ENCODE measurements at regions not wholly inside any gene's neighbourhood (a gene's known extent, or its start where the extent isn't known, plus 50 kb on each side); places are given as distances from the start of the nearest gene placed in this dataset.

DNA sequence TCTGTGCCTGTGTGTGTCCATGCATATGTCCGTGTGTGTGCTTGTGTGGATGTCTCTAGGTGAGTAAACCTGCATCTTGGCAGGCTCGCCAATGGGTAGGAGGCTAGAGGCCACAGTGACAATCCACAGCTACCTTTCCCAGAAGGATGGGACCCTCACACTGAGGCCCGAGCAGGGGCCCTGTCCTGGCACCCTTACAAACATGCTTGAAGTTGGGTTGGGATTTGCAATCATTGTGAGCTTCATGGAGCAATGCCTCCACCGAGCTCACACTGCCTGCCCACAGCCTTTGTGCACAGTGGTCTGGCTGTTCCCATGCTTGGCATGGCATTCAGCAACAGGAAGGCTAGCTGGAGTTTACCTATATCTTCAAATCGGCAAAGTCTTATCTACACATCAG, 311.1 kb upstream of the IRX1 start:
- POLR2A ChIA-PET, result no interaction called here

DNA sequence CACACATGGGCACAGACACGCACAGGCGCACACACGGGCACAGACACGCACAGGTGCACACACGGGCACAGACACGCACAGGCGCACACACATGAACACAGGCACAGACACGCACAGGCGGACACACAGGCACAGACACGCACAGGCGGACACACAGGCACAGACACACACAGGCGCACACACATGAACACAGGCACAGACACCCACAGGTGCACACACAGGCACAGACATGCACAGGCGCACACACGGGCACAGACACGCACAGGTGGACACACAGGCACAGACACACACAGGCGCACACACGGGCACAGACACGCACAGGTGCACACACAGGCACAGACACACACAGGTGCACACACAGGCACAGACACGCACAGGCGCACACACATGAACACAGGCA, 312.8 kb upstream of the IRX1 start:
- no peaks in the 10 kb centered on the region for H3F3A ChIP-seq (replicated peaks; ENCODE audit: insufficient read depth)
- no peak overlapping the region for H3K4me2 ChIP-seq
- peaks cover 11% of the 10 kb centered on the region; the same call in 1 of the 2 replicates for H3K27me3 ChIP-seq (ENCODE audit: insufficient read depth)
- H3K9ac ChIP-seq, result no peak overlapping the region
- ChIA-PET POLR2A (no interaction called here), CTCF (no interaction called here)
- no peak overlapping the region for H3K27ac ChIP-seq (ENCODE audit: low read depth in 2 of 2, low read length in 1 of 2)
- H3K4me3 ChIP-seq (ENCODE audit: low read depth in 2 of 2, low read length in 1 of 2), result no peak overlapping the region
- H2AFZ ChIP-seq (ENCODE audit: low read depth), result no peak overlapping the region
- no peaks in the 10 kb centered on the region for H3K79me2 ChIP-seq (ENCODE audit: insufficient read depth)
- H3K9me2 ChIP-seq, result no peaks in the 10 kb centered on the region
- H3K9me3 ChIP-seq, result no peaks in the 10 kb centered on the region
- H3K4me1 ChIP-seq (ENCODE audit: control insufficient read depth in 1 of 2, insufficient read depth in 2 of 2, low read depth in 1 of 2, low read length in 1 of 2), result no peaks in the 10 kb centered on the region
- no peaks in the 10 kb centered on the region for H4K20me1 ChIP-seq (ENCODE audit: insufficient read depth)
- no peak for TF ChIP-seq MXI1 (IDR thresholded peaks at IDR 0.05; ENCODE audit: low read depth, low read length)
- H3K36me3 ChIP-seq (replicated peaks in 1 of 2; ENCODE audit: control insufficient read depth in 1 of 2, insufficient read depth in 2 of 2, low read length in 1 of 2), result no peaks in the 10 kb centered on the region
- WGBS (ENCODE audit: low lambda C conversion rate), result 38% methylated on average over 17 of the region's 20 CpGs
- DNase-seq, result no peak

More for the DNA sequence above, 311.1 kb upstream of the IRX1 start:
- H3K4me2 ChIP-seq, result no peak overlapping the region
- H3K27ac ChIP-seq (ENCODE audit: low read depth in 2 of 2, low read length in 1 of 2), result no peak overlapping the region
- no peak overlapping the region for H3K9ac ChIP-seq
- no peak for TF ChIP-seq GABPA (IDR thresholded peaks at IDR 0.05; ENCODE audit: low read depth)
- TF ChIP-seq, protein P1, sequence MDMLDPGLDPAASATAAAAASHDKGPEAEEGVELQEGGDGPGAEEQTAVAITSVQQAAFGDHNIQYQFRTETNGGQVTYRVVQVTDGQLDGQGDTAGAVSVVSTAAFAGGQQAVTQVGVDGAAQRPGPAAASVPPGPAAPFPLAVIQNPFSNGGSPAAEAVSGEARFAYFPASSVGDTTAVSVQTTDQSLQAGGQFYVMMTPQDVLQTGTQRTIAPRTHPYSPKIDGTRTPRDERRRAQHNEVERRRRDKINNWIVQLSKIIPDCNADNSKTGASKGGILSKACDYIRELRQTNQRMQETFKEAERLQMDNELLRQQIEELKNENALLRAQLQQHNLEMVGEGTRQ (IDR thresholded peaks at IDR 0.05; ENCODE audit: borderline replicate concordance, low read depth, low read length), result no peak
- TF ChIP-seq, protein P2, sequence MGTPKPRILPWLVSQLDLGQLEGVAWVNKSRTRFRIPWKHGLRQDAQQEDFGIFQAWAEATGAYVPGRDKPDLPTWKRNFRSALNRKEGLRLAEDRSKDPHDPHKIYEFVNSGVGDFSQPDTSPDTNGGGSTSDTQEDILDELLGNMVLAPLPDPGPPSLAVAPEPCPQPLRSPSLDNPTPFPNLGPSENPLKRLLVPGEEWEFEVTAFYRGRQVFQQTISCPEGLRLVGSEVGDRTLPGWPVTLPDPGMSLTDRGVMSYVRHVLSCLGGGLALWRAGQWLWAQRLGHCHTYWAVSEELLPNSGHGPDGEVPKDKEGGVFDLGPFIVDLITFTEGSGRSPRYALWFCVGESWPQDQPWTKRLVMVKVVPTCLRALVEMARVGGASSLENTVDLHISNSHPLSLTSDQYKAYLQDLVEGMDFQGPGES (IDR thresholded peaks at IDR 0.05; ENCODE audit: low read depth, low read length), result no peak
- TF ChIP-seq FOXJ3 (CRISPR knock-in tag; IDR thresholded peaks at IDR 0.05), result no peak
- H3K9me2 ChIP-seq, result no peaks in the 10 kb centered on the region
- no peak overlapping the region for H2AFZ ChIP-seq (ENCODE audit: low read depth)
- no peaks in the 10 kb centered on the region for H3K79me2 ChIP-seq (ENCODE audit: insufficient read depth)
- no peaks in the 10 kb centered on the region for H3F3A ChIP-seq (replicated peaks; ENCODE audit: insufficient read depth)
- H3K36me3 ChIP-seq (replicated peaks in 1 of 2; ENCODE audit: control insufficient read depth in 1 of 2, insufficient read depth in 2 of 2, low read length in 1 of 2), result no peaks in the 10 kb centered on the region
- no peaks in the 10 kb centered on the region for H4K20me1 ChIP-seq (ENCODE audit: insufficient read depth)
- DNase-seq, result no peak
- H3K4me1 ChIP-seq (ENCODE audit: control insufficient read depth in 1 of 2, insufficient read depth in 2 of 2, low read depth in 1 of 2, low read length in 1 of 2), result no peaks in the 10 kb centered on the region
- peaks cover 11% of the 10 kb centered on the region; the same call in 1 of the 2 replicates for H3K27me3 ChIP-seq (ENCODE audit: insufficient read depth)
- H3K4me3 ChIP-seq (ENCODE audit: low read depth in 2 of 2, low read length in 1 of 2), result no peak overlapping the region
- H3K9me3 ChIP-seq, result no peaks in the 10 kb centered on the region
- 4% methylated on average over 5 of the region's 5 CpGs for WGBS (ENCODE audit: low lambda C conversion rate)
- CTCF ChIA-PET, result no interaction called here

DNA sequence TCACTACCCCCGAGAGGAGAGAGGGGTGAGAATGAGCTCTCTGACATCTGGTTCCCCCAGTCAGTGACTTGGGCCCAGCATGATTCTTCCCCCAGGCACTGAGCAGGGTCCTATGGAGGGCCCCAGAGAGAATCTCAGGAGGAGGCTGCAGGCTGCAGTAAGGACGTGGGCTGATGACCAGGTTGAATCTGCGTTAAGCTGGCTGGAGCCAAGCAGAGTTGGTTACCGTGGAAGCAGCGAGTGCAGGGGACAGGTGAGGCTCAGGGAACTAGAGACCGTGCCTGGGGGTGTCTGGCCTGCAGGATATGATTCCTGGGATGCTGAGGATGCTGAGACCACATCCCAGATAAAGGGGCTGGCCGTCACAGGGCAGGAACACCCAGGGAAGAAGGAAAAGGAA, 314.3 kb upstream of the IRX1 start:
- ChIA-PET POLR2A (no interaction called here), CTCF (no interaction called here)
- Histone ChIP-seq H3K9ac (no peak overlapping the region), H3F3A (replicated peaks; ENCODE audit: insufficient read depth) (no peaks in the 10 kb centered on the region), H3K4me1 (ENCODE audit: control insufficient read depth in 1 of 2, insufficient read depth in 2 of 2, low read depth in 1 of 2, low read length in 1 of 2) (no peaks in the 10 kb centered on the region), H3K9me3 (no peaks in the 10 kb centered on the region), H4K20me1 (ENCODE audit: insufficient read depth) (no peaks in the 10 kb centered on the region), H2AFZ (ENCODE audit: low read depth) (no peak overlapping the region), H3K9me2 (no peaks in the 10 kb centered on the region), H3K36me3 (replicated peaks in 1 of 2; ENCODE audit: control insufficient read depth in 1 of 2, insufficient read depth in 2 of 2, low read length in 1 of 2) (no peaks in the 10 kb centered on the region), H3K79me2 (ENCODE audit: insufficient read depth) (no peaks in the 10 kb centered on the region), H3K4me2 (no peak overlapping the region), H3K27ac (ENCODE audit: low read depth in 2 of 2, low read length in 1 of 2) (no peak overlapping the region), H3K27me3 (ENCODE audit: insufficient read depth) (peaks cover 11% of the 10 kb centered on the region; the same call in 1 of the 2 replicates), H3K4me3 (ENCODE audit: low read depth in 2 of 2, low read length in 1 of 2) (no peak overlapping the region)
- TF ChIP-seq EZH2phosphoT487 (IDR thresholded peaks at IDR 0.05; ENCODE audit: borderline replicate concordance, low read depth) (no peak), FOSL2 (IDR thresholded peaks at IDR 0.05; ENCODE audit: borderline replicate concordance, low read depth) (no peak), TEAD4 (IDR thresholded peaks at IDR 0.05; ENCODE audit: borderline replicate concordance, insufficient read depth) (no peak), SIN3A (IDR thresholded peaks at IDR 0.05; ENCODE audit: borderline replicate concordance, low read depth, low read length) (no peak), RAD21 (IDR thresholded peaks at IDR 0.05; ENCODE audit: low read length) (no peak), TCF12 (IDR thresholded peaks at IDR 0.05) (no peak)
- 0% methylated on average over 7 of the region's 7 CpGs for WGBS (ENCODE audit: low lambda C conversion rate)
- no peak for DNase-seq
